Coronary artery (tissue), 2 donors: ENCODE measurements at regions not wholly inside any gene's neighbourhood (a gene's known extent, or its start where the extent isn't known, plus 50 kb on each side); places are given as distances from the start of the nearest gene placed in this dataset.

Source experiments
- DNase-seq: peaks from one replicate; pipeline ENCODE4 v3.0.0-alpha.2; 2017; ENCODE audit warnings: low spot score
- H3K27ac ChIP-seq, 2 donors: fragments of 200-600 bp; sonication (generic); one replicate each; pipeline ENCODE4 v1.5.1; 2016 to 2019
- H3K4me3 ChIP-seq: fragments of 200-600 bp; sonication (generic); 2 replicates; pipeline ENCODE4 v1.5.1; 2016; ENCODE audit warnings: mild to moderate bottlenecking, moderate library complexity
- CTCF ChIP-seq: fragments of 200-600 bp; sonication (generic); IDR thresholded peaks from one replicate; pipeline ENCODE4 v1.5.1; 2019; ENCODE audit warnings: antibody characterized with exemption

GRCh38 chr4:126794363-126794762, 838.4 kb upstream of the INTU start:
- no peak overlapping the region for H3K27ac ChIP-seq
- no peak for TF ChIP-seq CTCF
- no peak for DNase-seq
- no peak overlapping the region for H3K4me3 ChIP-seq

GRCh38 chr4:126798214-126798613, 834.5 kb upstream of the INTU start:
- H3K4me3 ChIP-seq = no peak overlapping the region
- DNase-seq = no peak
- H3K27ac ChIP-seq = no peak overlapping the region
- TF ChIP-seq CTCF = no peak

- no peak for DNase-seq
- Histone ChIP-seq H3K4me3 (no peak overlapping the region), H3K27ac (no peak overlapping the region)
- TF ChIP-seq CTCF = no peak
Observed at GRCh38 chr4:126799416-126799815, 833.3 kb upstream of the INTU start.

GRCh38 chr4:126799971-126800574, 832.7 kb upstream of the INTU start:
- no peak for DNase-seq
- TF ChIP-seq CTCF = no peak
- H3K4me3 ChIP-seq = no peak overlapping the region

GRCh38 chr4:126800575-126801141, 832.1 kb upstream of the INTU start:
- TF ChIP-seq CTCF = no peak
- Histone ChIP-seq H3K27ac (no peak overlapping the region), H3K4me3 (no peak overlapping the region)
- no peak for DNase-seq

More at GRCh38 chr4:126799971-126800574, 832.7 kb upstream of the INTU start:
- H3K27ac ChIP-seq = no peak overlapping the region

- no peak overlapping the region for H3K27ac ChIP-seq
- TF ChIP-seq CTCF = no peak
- H3K4me3 ChIP-seq = no peak overlapping the region
- no peak for DNase-seq
Observed at GRCh38 chr4:126807132-126807531, 825.6 kb upstream of the INTU start.

- DNase-seq = no peak
- TF ChIP-seq CTCF = no peak
- no peak overlapping the region for H3K27ac ChIP-seq
- no peak overlapping the region for H3K4me3 ChIP-seq
Observed at GRCh38 chr4:126812076-126812475, 820.7 kb upstream of the INTU start.
